Thoracic aorta (tissue), 2 donors: ENCODE measurements at regions not wholly inside any gene's neighbourhood (a gene's known extent, or its start where the extent isn't known, plus 50 kb on each side); places are given as distances from the start of the nearest gene placed in this dataset.

Experiments
- ATAC-seq: fragments of 150-250 bp; one replicate; pipeline ENCODE4 v1.8.0; 2017; ENCODE audit warnings: low read depth; ENCODE audit not compliant: insufficient number of reproducible peaks, low FRiP score
- DNase-seq: peaks from one replicate; pipeline ENCODE4 v3.0.0-alpha.2; 2020; ENCODE audit warnings: low spot score
- H3K27ac ChIP-seq, 2 donors: fragments of 200-600 bp; sonication (generic); 1 replicate in 1 of 2; 2 replicates in 1 of 2; pipeline ENCODE4 v1.5.1; 2016; ENCODE audit warnings: mild to moderate bottlenecking in 2 of 2, moderate library complexity in 2 of 2
- H3K27me3 ChIP-seq: fragments of 200-600 bp; sonication (generic); replicated peaks from 2 replicates; pipeline ENCODE4 v1.6.0; 2016; ENCODE audit warnings: mild to moderate bottlenecking; ENCODE audit not compliant: insufficient read depth
- H3K36me3 ChIP-seq: fragments of 200-600 bp; sonication (generic); one replicate; pipeline ENCODE4 v1.5.1; 2016
- H3K4me1 ChIP-seq, 2 donors: fragments of 200-600 bp; sonication (generic); 1 replicate in 1 of 2; 2 replicates in 1 of 2; pipeline versions ENCODE4 v1.5.1 to v1.6.0; 2016; ENCODE audit warnings: low read depth in 2 of 2, mild to moderate bottlenecking in 1 of 2; ENCODE audit not compliant: control insufficient read depth in 1 of 2
- H3K4me3 ChIP-seq: fragments of 200-600 bp; sonication (generic); 2 replicates; pipeline ENCODE4 v1.5.1; 2016; ENCODE audit warnings: mild to moderate bottlenecking
- H3K9me3 ChIP-seq: fragments of 200-600 bp; sonication (generic); 2 replicates; pipeline ENCODE4 v1.5.1; 2016
- TF ChIP-seq, protein P1 (sequence below): fragments of 200-600 bp; sonication (generic); IDR thresholded peaks from one replicate; pipeline ENCODE4 v1.5.1; 2019; ENCODE audit warnings: antibody characterized with exemption

DNA sequence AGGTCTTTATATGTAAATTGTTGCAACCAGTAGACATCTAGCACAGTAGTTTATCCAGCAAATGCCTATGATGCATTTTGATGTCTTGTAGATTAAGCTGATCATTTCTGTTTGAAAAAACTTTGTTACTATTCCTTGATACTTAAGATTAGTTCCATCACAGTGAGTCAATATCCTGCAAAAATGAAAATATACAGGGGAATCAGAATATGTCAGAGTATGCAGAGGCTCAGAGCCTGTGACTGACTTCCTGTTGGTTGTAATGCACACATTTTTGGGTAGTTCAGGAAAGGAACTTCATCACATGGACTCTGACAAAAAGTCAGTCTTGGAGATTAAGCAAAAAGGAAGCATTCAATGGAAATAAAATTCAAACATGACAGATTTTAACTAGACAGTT lies 815.5 kb downstream of the FAT4 start:
- TF ChIP-seq, protein P1, sequence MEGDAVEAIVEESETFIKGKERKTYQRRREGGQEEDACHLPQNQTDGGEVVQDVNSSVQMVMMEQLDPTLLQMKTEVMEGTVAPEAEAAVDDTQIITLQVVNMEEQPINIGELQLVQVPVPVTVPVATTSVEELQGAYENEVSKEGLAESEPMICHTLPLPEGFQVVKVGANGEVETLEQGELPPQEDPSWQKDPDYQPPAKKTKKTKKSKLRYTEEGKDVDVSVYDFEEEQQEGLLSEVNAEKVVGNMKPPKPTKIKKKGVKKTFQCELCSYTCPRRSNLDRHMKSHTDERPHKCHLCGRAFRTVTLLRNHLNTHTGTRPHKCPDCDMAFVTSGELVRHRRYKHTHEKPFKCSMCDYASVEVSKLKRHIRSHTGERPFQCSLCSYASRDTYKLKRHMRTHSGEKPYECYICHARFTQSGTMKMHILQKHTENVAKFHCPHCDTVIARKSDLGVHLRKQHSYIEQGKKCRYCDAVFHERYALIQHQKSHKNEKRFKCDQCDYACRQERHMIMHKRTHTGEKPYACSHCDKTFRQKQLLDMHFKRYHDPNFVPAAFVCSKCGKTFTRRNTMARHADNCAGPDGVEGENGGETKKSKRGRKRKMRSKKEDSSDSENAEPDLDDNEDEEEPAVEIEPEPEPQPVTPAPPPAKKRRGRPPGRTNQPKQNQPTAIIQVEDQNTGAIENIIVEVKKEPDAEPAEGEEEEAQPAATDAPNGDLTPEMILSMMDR, result no peak
- ATAC-seq (no peak), DNase-seq (no peak)
- H3K4me3 ChIP-seq, result no peak overlapping the region
- no peaks in the 10 kb centered on the region for H3K9me3 ChIP-seq
- H3K4me1 ChIP-seq, result no peaks in the 10 kb centered on the region
- H3K27me3 ChIP-seq, result no peaks in the 10 kb centered on the region
- no peaks in the 10 kb centered on the region for H3K36me3 ChIP-seq
- no peak overlapping the region for H3K27ac ChIP-seq

DNA sequence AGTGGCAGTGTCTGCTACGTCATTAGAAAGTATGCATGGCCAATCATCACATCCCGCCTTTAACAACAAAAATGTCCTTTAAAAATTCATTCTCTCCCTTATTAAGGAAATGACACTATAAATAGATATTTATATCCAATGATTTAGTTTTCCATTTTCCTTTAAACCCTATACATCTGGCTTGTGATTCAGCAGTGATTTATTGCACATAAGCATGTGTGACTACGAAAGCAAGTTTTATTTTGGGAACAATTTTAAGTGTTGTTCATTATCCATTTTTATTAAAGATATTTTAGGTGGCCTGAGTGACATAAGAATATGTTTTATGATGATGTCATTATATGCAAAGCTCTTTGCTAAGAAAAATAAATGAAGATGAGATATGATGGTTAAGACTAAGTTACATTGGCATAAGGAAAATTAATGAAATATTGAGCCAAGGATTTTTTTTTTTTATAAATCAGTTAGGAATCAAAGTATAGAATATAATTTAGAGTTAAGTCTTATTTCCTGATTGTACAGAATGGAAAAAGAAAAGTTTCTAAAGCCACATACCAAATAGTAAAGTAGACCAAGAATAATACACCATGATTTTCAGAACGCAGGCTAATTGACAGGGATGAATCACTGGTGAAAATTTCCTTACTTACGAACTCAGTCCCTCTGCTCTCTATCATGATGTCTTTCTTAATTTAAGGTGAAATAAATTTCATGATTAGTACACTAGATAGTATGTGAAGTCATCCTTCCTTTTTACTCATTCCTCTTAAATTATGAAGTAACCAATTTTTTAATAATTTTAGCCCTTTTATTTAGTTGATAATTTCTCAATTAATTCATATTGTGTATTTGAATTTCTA lies 822.4 kb downstream of the FAT4 start:
- ATAC-seq (no peak), DNase-seq (no peak)
- no peaks in the 10 kb centered on the region for H3K27me3 ChIP-seq
- TF ChIP-seq, protein P1, result no peak
- H3K9me3 ChIP-seq, result no peaks in the 10 kb centered on the region
- H3K4me1 ChIP-seq, result no peaks in the 10 kb centered on the region
- H3K27ac ChIP-seq, result no peak overlapping the region
- no peak overlapping the region for H3K4me3 ChIP-seq
- no peaks in the 10 kb centered on the region for H3K36me3 ChIP-seq

DNA sequence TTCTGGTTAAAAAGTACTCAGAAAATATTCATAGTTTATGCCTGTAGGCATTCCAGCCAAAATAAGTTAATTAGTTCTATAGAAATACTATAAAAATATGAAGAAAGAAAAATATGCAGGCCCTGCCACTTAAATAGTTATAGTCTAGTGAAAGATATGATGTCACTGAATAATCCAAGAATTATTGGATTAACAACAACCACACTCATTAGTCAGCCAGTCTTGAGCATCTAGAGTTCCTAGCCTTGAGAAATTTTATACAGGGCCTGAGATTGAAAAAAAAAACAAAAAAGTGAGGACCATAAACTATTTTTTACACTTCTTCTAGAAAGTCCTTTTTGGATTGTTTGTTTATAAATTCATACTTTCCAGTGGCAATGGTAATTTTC lies 823.0 kb downstream of the FAT4 start:
- Histone ChIP-seq H3K27ac (no peak overlapping the region), H3K4me1 (no peaks in the 10 kb centered on the region), H3K9me3 (no peaks in the 10 kb centered on the region), H3K36me3 (no peaks in the 10 kb centered on the region), H3K27me3 (no peaks in the 10 kb centered on the region), H3K4me3 (no peak overlapping the region)
- ATAC-seq, result no peak
- TF ChIP-seq, protein P1, result no peak
- DNase-seq, result no peak

DNA sequence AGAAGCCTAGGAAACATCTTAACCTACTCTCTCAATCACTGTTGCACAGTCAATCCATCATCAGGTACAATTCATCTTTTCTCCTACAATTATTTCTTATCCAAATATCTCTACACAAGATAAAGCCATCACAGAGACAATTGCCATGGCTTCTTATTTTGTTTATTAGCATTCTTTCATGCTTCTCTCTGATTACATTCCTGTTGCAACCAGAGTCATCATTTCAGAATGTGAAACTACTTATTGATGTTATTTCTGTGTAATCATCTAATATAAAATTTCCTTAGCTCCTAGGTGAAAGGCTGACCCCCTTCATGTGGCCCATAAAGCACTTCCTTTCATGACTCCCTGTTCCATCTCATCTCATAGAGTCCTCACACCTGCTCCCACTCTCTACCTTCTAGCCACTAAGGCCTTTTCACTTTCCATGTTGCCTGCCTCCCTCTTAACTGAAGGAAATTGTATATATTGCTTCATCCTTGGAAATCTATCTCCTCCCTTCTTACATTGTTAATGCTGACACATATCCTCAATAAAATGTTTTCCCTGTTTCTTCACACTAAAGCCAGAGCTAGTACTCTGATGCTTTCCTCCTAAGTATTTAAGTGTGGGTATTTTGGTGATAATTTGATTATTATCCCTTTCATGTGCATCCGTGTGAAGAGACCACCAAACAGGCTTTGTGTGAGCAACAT lies 829.9 kb downstream of the FAT4 start:
- DNase-seq (no peak), ATAC-seq (no peak)
- no peak overlapping the region for H3K27ac ChIP-seq
- no peaks in the 10 kb centered on the region for H3K4me1 ChIP-seq
- no peak overlapping the region for H3K4me3 ChIP-seq
- TF ChIP-seq, protein P1, result no peak
- H3K36me3 ChIP-seq, result no peaks in the 10 kb centered on the region
- no peaks in the 10 kb centered on the region for H3K27me3 ChIP-seq
- no peaks in the 10 kb centered on the region for H3K9me3 ChIP-seq

DNA sequence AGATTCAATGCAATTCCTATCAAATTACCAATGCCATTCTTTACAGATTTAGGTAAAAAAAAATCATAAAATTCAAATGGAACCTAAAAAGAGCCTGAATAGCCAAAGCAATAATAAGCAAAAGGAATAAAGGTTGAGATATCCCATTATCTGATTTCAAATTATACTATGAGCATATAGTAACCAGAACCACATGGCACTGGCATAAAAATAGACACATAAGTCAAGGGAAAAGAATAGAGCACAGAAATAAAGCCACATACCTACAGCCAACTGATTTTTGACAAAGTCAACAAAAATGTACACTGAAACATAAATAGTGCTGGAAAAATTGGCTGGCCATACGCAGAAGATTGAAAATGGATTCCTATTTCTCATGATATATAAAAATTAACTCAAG lies 853.7 kb downstream of the FAT4 start:
- H3K9me3 ChIP-seq, result no peaks in the 10 kb centered on the region

More for the DNA sequence above, 853.7 kb downstream of the FAT4 start:
- TF ChIP-seq, protein P1, result no peak
- Histone ChIP-seq H3K27me3 (no peaks in the 10 kb centered on the region), H3K4me3 (no peak overlapping the region), H3K4me1 (no peaks in the 10 kb centered on the region), H3K27ac (no peak overlapping the region), H3K36me3 (no peaks in the 10 kb centered on the region)
- ATAC-seq, result no peak
- DNase-seq, result no peak
